MCF 10A (cell line): ENCODE measurements at regions not wholly inside any gene's neighbourhood (a gene's known extent, or its start where the extent isn't known, plus 50 kb on each side); places are given as distances from the start of the nearest gene placed in this dataset.

ENCODE experiments used
- BruUV-seq: library from RNA; stranded (reverse); fragments of 400-500 nt; replicated peaks from 2 replicates; lab custom pipeline; 2021; lab: Mats Ljungman, UMichigan
- CTCF ChIA-PET: fragments of 300-600 bp; sonication (Branson Sonifier 250); formaldehyde crosslinking; extraction: SDS; loops from one replicate; lab custom pipeline; 2021; ENCODE audit warnings: antibody characterized with exemption, inconsistent platforms; lab: Yijun Ruan, JAX
- POLR2A ChIA-PET: fragments of 300-600, 350-650 bp; sonication (Branson Sonifier 250); formaldehyde crosslinking; extraction: SDS; loops from one replicate; lab custom pipeline; 2020; ENCODE audit warnings: antibody characterized with exemption, inconsistent platforms; lab: Yijun Ruan, JAX
- DNase-seq: peaks from one replicate; pipeline ENCODE4 v3.0.0-alpha.2; 2018; ENCODE audit not compliant: unreplicated experiment
- H3K27ac Mint-ChIP-seq: one replicate; pipeline ENCODE4 v1.8.0; 2022; ENCODE audit warnings: mild to moderate bottlenecking, low read depth, mixed read lengths; ENCODE audit not compliant: unreplicated experiment
- H3K27me3 Mint-ChIP-seq: one replicate; pipeline ENCODE4 v1.8.0; 2022; ENCODE audit warnings: mixed read lengths; ENCODE audit not compliant: insufficient read depth, unreplicated experiment
- H3K36me3 Mint-ChIP-seq: one replicate; pipeline ENCODE4 v1.8.0; 2022; ENCODE audit warnings: mild to moderate bottlenecking, moderate library complexity, mixed read lengths; ENCODE audit not compliant: insufficient read depth, unreplicated experiment
- H3K4me1 Mint-ChIP-seq: one replicate; pipeline ENCODE4 v1.8.0; 2022; ENCODE audit warnings: mixed read lengths; ENCODE audit not compliant: insufficient read depth, unreplicated experiment
- H3K4me3 Mint-ChIP-seq: one replicate; pipeline ENCODE4 v1.8.0; 2022; ENCODE audit warnings: mild to moderate bottlenecking, moderate library complexity, mixed read lengths; ENCODE audit not compliant: unreplicated experiment
- H3K9me3 Mint-ChIP-seq: one replicate; pipeline ENCODE4 v1.8.0; 2022; ENCODE audit warnings: mixed read lengths; ENCODE audit not compliant: unreplicated experiment
- CTCF ChIP-seq: fragments of 200-600 bp; IDR thresholded peaks from one replicate; pipeline ENCODE4 v1.8.0; 2022; ENCODE audit warnings: antibody characterized with exemption, mild to moderate bottlenecking; ENCODE audit not compliant: unreplicated experiment
- intact Hi-C: fragments of 100-400 bp; cut with micrococcal nuclease; formaldehyde crosslinking; loops from 2 replicates; pipeline ENCODE4 v1.14.1; 2022

DNA sequence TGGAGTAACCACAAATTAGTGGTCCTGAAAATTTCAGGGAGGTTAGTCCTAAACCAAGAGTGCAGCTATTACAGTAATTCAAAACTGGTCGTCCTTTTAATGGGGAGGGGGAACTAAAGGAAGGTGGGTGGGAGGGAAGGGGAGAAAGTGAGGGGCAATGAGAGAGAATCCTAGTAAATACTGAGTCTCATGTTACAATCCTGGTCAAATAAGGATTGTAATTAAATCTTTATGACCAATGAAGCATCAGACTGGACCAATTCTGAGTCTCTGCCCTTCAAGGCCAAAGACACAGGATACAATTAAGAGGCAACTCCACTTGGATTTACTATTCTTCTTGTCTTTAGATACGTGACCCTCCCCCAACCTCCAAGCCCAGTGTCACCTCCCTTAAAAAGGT is 262.9 kb downstream of the BCL11A start:
- Mint-ChIP-seq H3K9me3 (no peaks in the 10 kb centered on the region), H3K4me3 (no peak overlapping the region), H3K27ac (no peak overlapping the region), H3K36me3 (no peaks in the 10 kb centered on the region), H3K4me1 (peaks cover 9% of the 10 kb centered on the region), H3K27me3 (no peaks in the 10 kb centered on the region)
- intact Hi-C loops = no loop called here
- no TSS peak for BruUV-seq
- POLR2A ChIA-PET = interaction anchor here (1.5 kb wide), 2 partner anchors 12 to 259 kb away, joined by 6 to 7 read pairs; no protein-coding TSS in a partner anchor
- no peak for DNase-seq
- no peak for TF ChIP-seq CTCF
- CTCF ChIA-PET = no interaction called here

- Mint-ChIP-seq H3K27me3 (no peaks in the 10 kb centered on the region), H3K4me3 (no peak overlapping the region), H3K4me1 (peaks cover 11% of the 10 kb centered on the region), H3K27ac (no peak overlapping the region), H3K9me3 (no peaks in the 10 kb centered on the region), H3K36me3 (peaks cover 6% of the 10 kb centered on the region)
- intact Hi-C loops = no loop called here
- ChIA-PET POLR2A (interaction anchor here (0.6 to 2.1 kb wide), 3 partner anchors 25 to 1755 kb away, joined by 3 to 6 read pairs (median 3); no protein-coding TSS in a partner anchor), CTCF (interaction anchor here (0.6 to 2.3 kb wide), 3 partner anchors 11 to 677 kb away, joined by 3 to 6 read pairs (median 3); no protein-coding TSS in a partner anchor)
- no TSS peak for BruUV-seq
- no peak for TF ChIP-seq CTCF
- DNase-seq = peak; percentile 86
Measured at GRCh38 chr2:60285626-60286316, 267.7 kb downstream of the BCL11A start.

DNA sequence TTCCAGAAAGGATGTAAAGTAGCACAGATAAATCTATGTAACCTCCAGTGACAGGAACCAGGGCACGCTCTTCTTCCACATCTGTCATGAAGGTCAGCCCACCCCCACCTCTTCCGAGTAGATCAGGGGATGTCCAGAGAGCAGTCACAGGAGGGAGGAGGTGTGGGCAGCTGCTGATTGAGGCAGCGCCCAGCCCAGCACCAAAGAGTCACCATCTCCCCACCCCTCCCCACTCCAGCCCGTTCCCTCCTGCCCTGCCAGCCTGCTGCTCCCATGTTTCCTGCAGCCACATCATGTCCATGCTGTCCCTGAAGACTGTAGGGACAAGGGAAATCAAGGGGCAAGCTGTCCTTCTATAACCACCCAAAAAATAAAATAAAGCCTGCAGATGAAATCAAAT is 269.8 kb downstream of the BCL11A start:
- BruUV-seq = no TSS peak
- no peak for TF ChIP-seq CTCF
- H3K4me1 Mint-ChIP-seq = peaks cover 11% of the 10 kb centered on the region
- no peak for DNase-seq
- intact Hi-C loops = no loop called here
- H3K27ac Mint-ChIP-seq = no peak overlapping the region
- no peaks in the 10 kb centered on the region for H3K27me3 Mint-ChIP-seq
- no peaks in the 10 kb centered on the region for H3K9me3 Mint-ChIP-seq
- H3K4me3 Mint-ChIP-seq = no peak overlapping the region
- POLR2A ChIA-PET = interaction anchor here (0.8 kb wide), 1 partner anchor 65 kb away, joined by 3 read pairs; no protein-coding TSS in a partner anchor
- peaks cover 6% of the 10 kb centered on the region for H3K36me3 Mint-ChIP-seq
- CTCF ChIA-PET = interaction anchor here (0.9 kb wide), 1 partner anchor 9 kb away, joined by 3 read pairs; no protein-coding TSS in a partner anchor

- Mint-ChIP-seq H3K27me3 (no peaks in the 10 kb centered on the region), H3K4me1 (peaks cover 11% of the 10 kb centered on the region), H3K4me3 (no peak overlapping the region), H3K36me3 (peaks cover 6% of the 10 kb centered on the region), H3K9me3 (no peaks in the 10 kb centered on the region), H3K27ac (no peak overlapping the region)
- no peak for TF ChIP-seq CTCF
- ChIA-PET POLR2A (interaction anchor here (0.6 to 0.8 kb wide), 3 partner anchors 55 to 72 kb away, joined by 3 to 4 read pairs (median 3); no protein-coding TSS in a partner anchor), CTCF (interaction anchor here (0.5 kb wide), 1 partner anchor 278 kb away, joined by 3 read pairs; no protein-coding TSS in a partner anchor)
- BruUV-seq = no TSS peak
- intact Hi-C loops = no loop called here
- DNase-seq = no peak
Measured at GRCh38 chr2:60282886-60283285, 270.6 kb downstream of the BCL11A start.
